Spinal cord (tissue), 9 donors: ENCODE measurements at regions not wholly inside any gene's neighbourhood (a gene's known extent, or its start where the extent isn't known, plus 50 kb on each side); places are given as distances from the start of the nearest gene placed in this dataset.

Experiments
- DNase-seq, 6 donors: peaks; one replicate each; pipeline versions ENCODE4 v3.0.0 to v3.0.0-alpha.2; 2013 to 2015; ENCODE audit warnings: low spot score in 6 of 6, low read depth in 4 of 6
- H3K27ac ChIP-seq: one replicate; pipeline ENCODE4 v1.5.1; 2013; ENCODE audit warnings: low read depth, low read length, control low read depth
- H3K27me3 ChIP-seq: one replicate; pipeline ENCODE4 v1.6.1; 2013; ENCODE audit warnings: low read length; ENCODE audit not compliant: control insufficient read depth, insufficient read depth
- H3K36me3 ChIP-seq: one replicate; pipeline ENCODE4 v1.6.1; 2013; ENCODE audit warnings: low read length; ENCODE audit not compliant: control insufficient read depth, insufficient read depth
- H3K4me1 ChIP-seq: one replicate; pipeline ENCODE4 v1.6.1; 2013; ENCODE audit warnings: low read length; ENCODE audit not compliant: control insufficient read depth, insufficient read depth
- H3K4me3 ChIP-seq: one replicate; pipeline ENCODE4 v1.5.1; 2013; ENCODE audit warnings: low read depth, low read length, control low read depth
- H3K9me3 ChIP-seq: one replicate; pipeline ENCODE4 v1.6.1; 2013; ENCODE audit warnings: low read length; ENCODE audit not compliant: control insufficient read depth, insufficient read depth
- WGBS: methylation state at CpG from one replicate; pipeline ENCODE4 v1.1.5; 2013; ENCODE audit warnings: missing lambda C conversion rate; ENCODE audit not compliant: insufficient coverage; 5-methylcytosine and 5-hydroxymethylcytosine counted together
- donor health status: healthy.

GRCh38 chr5:54655761-54656160, 138.2 kb downstream of the SNX18 start:
- 0% methylated on average over 1 of the region's 2 CpGs for WGBS
- no peak overlapping the region for H3K4me3 ChIP-seq

GRCh38 chr5:54655266-54655665, 137.7 kb downstream of the SNX18 start:
- DNase-seq, result no peak
- no peaks in the 10 kb centered on the region for H3K27me3 ChIP-seq
- H3K4me3 ChIP-seq, result no peak overlapping the region
- WGBS, result 70% methylated on average over 1 of the region's 1 CpG
- no peaks in the 10 kb centered on the region for H3K9me3 ChIP-seq
- no peak overlapping the region for H3K27ac ChIP-seq
- no peaks in the 10 kb centered on the region for H3K36me3 ChIP-seq
- peaks cover 4% of the 10 kb centered on the region for H3K4me1 ChIP-seq

More at GRCh38 chr5:54655761-54656160, 138.2 kb downstream of the SNX18 start:
- Histone ChIP-seq H3K36me3 (no peaks in the 10 kb centered on the region), H3K27ac (no peak overlapping the region), H3K4me1 (peaks cover 4% of the 10 kb centered on the region), H3K27me3 (no peaks in the 10 kb centered on the region), H3K9me3 (no peaks in the 10 kb centered on the region)
- no peak for DNase-seq

DNA sequence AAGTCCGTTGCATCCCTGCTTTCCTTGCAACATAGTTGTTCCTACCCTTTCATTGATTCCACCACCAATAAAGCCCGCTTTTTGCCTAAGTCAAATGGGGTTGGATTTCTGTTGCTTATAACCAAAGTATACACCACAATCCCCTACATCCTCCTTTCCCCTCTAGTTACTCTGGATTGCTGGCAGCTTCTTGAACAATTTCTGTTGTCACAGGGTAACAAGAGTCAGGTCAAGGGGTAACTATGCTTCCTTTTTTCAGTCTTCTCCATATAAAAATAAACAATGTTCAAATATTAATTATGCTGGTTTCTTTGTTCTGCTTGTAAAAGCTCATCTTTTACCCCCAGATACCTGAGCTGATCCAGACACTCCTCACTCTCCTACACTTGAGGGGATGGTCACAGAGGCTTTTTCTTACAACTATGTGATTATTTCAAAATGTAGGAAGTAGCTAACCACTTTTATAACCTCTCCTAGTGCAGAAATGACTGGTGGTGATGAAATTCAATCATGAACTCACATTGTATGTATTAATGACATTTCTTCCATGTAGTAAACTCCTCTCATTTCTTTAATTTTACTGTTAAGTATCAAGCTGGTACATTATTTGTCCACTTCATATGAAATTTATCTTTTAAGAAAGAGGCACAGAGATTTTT, 136.5 kb downstream of the SNX18 start:
- no peak overlapping the region for H3K27ac ChIP-seq
- H3K9me3 ChIP-seq, result no peaks in the 10 kb centered on the region
- H3K4me3 ChIP-seq, result no peak overlapping the region
- peaks cover 4% of the 10 kb centered on the region for H3K4me1 ChIP-seq
- no peaks in the 10 kb centered on the region for H3K27me3 ChIP-seq
- DNase-seq, result no peak
- 60% methylated on average over 1 of the region's 2 CpGs for WGBS
- no peaks in the 10 kb centered on the region for H3K36me3 ChIP-seq

- peak in 3 of 6 donors; percentile 26 to 81 (median 72) for DNase-seq
- Histone ChIP-seq H3K9me3 (peaks cover 3% of the 10 kb centered on the region), H3K4me1 (peaks cover 7% of the 10 kb centered on the region), H3K27ac (no peak overlapping the region), H3K27me3 (no peaks in the 10 kb centered on the region), H3K36me3 (no peaks in the 10 kb centered on the region), H3K4me3 (no peak overlapping the region)
- WGBS, result 44% methylated on average over 4 of the region's 6 CpGs
These were observed 134.0 kb downstream of the SNX18 start for GRCh38 chr5:54651482-54652076.

GRCh38 chr5:54649041-54649504, 131.5 kb downstream of the SNX18 start:
- Histone ChIP-seq H3K36me3 (no peaks in the 10 kb centered on the region), H3K4me1 (peaks cover 12% of the 10 kb centered on the region), H3K27ac (no peak overlapping the region), H3K27me3 (no peaks in the 10 kb centered on the region), H3K9me3 (peaks cover 3% of the 10 kb centered on the region), H3K4me3 (no peak overlapping the region)
- 93% methylated on average over 32 of the region's 32 CpGs for WGBS
- DNase-seq, result no peak

- DNase-seq, result peak in 2 of 6 donors; percentile 43 to 77
- Histone ChIP-seq H3K4me1 (peaks cover 14% of the 10 kb centered on the region), H3K9me3 (peaks cover 3% of the 10 kb centered on the region), H3K4me3 (no peak overlapping the region), H3K27ac (peak overlapping the region; percentile 71), H3K27me3 (no peaks in the 10 kb centered on the region), H3K36me3 (no peaks in the 10 kb centered on the region)
- 39% methylated on average over 10 of the region's 14 CpGs for WGBS
These were observed 129.0 kb downstream of the SNX18 start for GRCh38 chr5:54646356-54647101.

- H3K9me3 ChIP-seq, result peaks cover 3% of the 10 kb centered on the region
- peak overlapping the region; percentile 71 for H3K27ac ChIP-seq
- no CpG with 5 or more reads among the region's 2 CpGs for WGBS
- no peaks in the 10 kb centered on the region for H3K27me3 ChIP-seq
- peaks cover 12% of the 10 kb centered on the region for H3K4me1 ChIP-seq
- no peak overlapping the region for H3K4me3 ChIP-seq
- DNase-seq, result peak in 1 of 6 donors; percentile 20
- no peaks in the 10 kb centered on the region for H3K36me3 ChIP-seq
These were observed 128.4 kb downstream of the SNX18 start for GRCh38 chr5:54645882-54646355.

GRCh38 chr5:54644226-54644625, 126.7 kb downstream of the SNX18 start:
- no peak for DNase-seq
- no peaks in the 10 kb centered on the region for H3K36me3 ChIP-seq
- H3K9me3 ChIP-seq, result peaks cover 3% of the 10 kb centered on the region
- WGBS, result 77% methylated on average over 3 of the region's 4 CpGs
- H3K27me3 ChIP-seq, result no peaks in the 10 kb centered on the region
- no peak overlapping the region for H3K4me3 ChIP-seq
- H3K4me1 ChIP-seq, result peaks cover 12% of the 10 kb centered on the region
- H3K27ac ChIP-seq, result no peak overlapping the region

- 34% methylated on average over 4 of the region's 4 CpGs for WGBS
- Histone ChIP-seq H3K4me3 (no peak overlapping the region), H3K9me3 (peaks cover 1% of the 10 kb centered on the region), H3K27ac (no peak overlapping the region), H3K36me3 (no peaks in the 10 kb centered on the region), H3K27me3 (no peaks in the 10 kb centered on the region), H3K4me1 (peaks cover 12% of the 10 kb centered on the region)
- DNase-seq, result peak in 4 of 6 donors; percentile 24 to 69 (median 55)
These were observed 126.1 kb downstream of the SNX18 start for GRCh38 chr5:54643685-54644106.
